BLaER1 (cell line): ENCODE measurements at regions not wholly inside any gene's neighbourhood (a gene's known extent, or its start where the extent isn't known, plus 50 kb on each side); places are given as distances from the start of the nearest gene placed in this dataset.

Source experiments
- H3K27ac ChIP-seq: shearing (Covaris generic); formaldehyde crosslinking; 2 replicates; pipeline ENCODE4 v1.8.1; 2022
- H3K27me3 ChIP-seq: shearing (Covaris generic); formaldehyde crosslinking; 2 replicates; pipeline ENCODE4 v1.8.1; 2022
- H3K36me3 ChIP-seq: shearing (Covaris generic); formaldehyde crosslinking; 2 replicates; pipeline ENCODE4 v1.8.1; 2022
- H3K4me1 ChIP-seq: shearing (Covaris generic); formaldehyde crosslinking; 2 replicates; pipeline ENCODE4 v1.8.1; 2022
- H3K4me2 ChIP-seq: shearing (Covaris generic); formaldehyde crosslinking; 2 replicates; pipeline ENCODE4 v1.8.1; 2022
- H3K4me3 ChIP-seq: shearing (Covaris generic); formaldehyde crosslinking; 2 replicates; pipeline ENCODE4 v1.8.1; 2022
- H3K9ac ChIP-seq: shearing (Covaris generic); formaldehyde crosslinking; 2 replicates; pipeline ENCODE4 v1.8.1; 2022
- H3K9me3 ChIP-seq: shearing (Covaris generic); formaldehyde crosslinking; 2 replicates; pipeline ENCODE4 v1.8.1; 2022
- H4K20me1 ChIP-seq: shearing (Covaris generic); formaldehyde crosslinking; 2 replicates; pipeline ENCODE4 v1.8.1; 2022
- Cebpa-rat ChIP-seq: shearing (Covaris generic); IDR thresholded peaks from 2 replicates; pipeline ENCODE4 v1.8.1; 2022

- no peaks in the 10 kb centered on the region for H3K27me3 ChIP-seq
- no peak overlapping the region for H3K27ac ChIP-seq
- H3K4me3 ChIP-seq, result no peak overlapping the region
- H3K4me1 ChIP-seq, result no peaks in the 10 kb centered on the region
- H3K9me3 ChIP-seq, result no peaks in the 10 kb centered on the region
- TF ChIP-seq Cebpa-rat, result no peak
- H3K9ac ChIP-seq, result no peak overlapping the region
- no peak overlapping the region for H3K4me2 ChIP-seq
- H4K20me1 ChIP-seq, result no peaks in the 10 kb centered on the region
- no peaks in the 10 kb centered on the region for H3K36me3 ChIP-seq
Measured at GRCh38 chr5:32975656-32976375, 264.7 kb downstream of the NPR3 start.

DNA sequence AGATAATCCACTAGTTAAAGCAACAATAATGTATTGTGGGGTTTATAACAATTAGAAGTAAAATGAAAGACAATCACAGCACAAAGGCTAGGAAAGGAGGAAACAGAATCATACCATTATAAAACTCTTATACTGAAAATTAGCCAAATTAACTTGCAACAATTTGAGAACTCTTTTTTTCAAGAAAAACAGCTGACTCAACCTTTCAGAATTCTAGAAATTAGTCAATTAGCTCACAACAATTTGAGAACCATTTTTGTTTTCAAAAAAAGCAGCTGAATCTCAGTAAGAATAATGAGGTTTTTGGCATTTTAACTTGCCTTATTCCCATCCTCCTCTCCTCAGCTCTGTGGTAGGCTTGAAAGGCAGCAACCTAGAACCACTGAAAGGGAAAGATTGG lies 269.9 kb downstream of the NPR3 start:
- Histone ChIP-seq H3K4me2 (no peak overlapping the region), H3K9me3 (no peaks in the 10 kb centered on the region), H4K20me1 (no peaks in the 10 kb centered on the region), H3K36me3 (no peaks in the 10 kb centered on the region), H3K4me1 (no peaks in the 10 kb centered on the region), H3K27me3 (no peaks in the 10 kb centered on the region), H3K27ac (no peak overlapping the region), H3K9ac (no peak overlapping the region), H3K4me3 (no peak overlapping the region)
- TF ChIP-seq Cebpa-rat, result no peak

DNA sequence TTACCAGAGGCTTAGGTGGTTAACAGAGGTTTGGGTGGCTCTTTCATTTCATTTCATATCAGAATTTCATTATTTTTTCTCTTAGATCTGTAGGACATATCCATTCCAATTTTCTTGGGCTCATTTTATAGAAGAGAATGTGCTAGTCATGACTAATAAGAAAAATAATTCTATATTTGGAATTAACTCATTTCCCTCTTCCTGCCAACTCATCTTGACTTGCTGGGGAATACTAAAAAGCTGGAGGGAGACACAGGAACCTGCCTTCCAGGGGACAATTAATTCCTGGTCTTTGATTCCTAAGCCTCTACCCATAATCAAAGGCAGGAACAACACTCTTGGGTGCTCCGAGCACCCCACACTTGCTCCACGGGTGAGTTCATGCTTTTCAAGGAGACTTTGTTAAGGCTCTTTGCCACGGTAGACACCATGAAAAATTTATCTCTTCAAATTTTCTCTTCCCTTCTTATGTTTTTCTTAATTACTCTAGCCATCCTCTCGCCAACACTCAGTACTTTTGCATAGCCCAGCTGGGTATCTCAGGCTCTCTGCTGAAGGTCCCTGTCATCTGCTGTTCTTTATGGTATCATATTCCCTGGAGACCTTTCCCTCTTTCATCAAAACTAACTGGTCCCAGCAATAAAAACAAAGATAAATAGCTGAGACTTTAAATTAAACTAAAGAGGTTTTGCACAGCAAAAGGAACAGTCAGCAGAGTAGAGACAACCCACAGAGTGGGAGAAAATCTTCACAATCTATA lies 273.9 kb downstream of the NPR3 start:
- H3K9me3 ChIP-seq, result no peaks in the 10 kb centered on the region
- H4K20me1 ChIP-seq, result no peaks in the 10 kb centered on the region
- H3K4me1 ChIP-seq, result no peaks in the 10 kb centered on the region
- TF ChIP-seq Cebpa-rat, result no peak
- H3K9ac ChIP-seq, result no peak overlapping the region
- H3K27me3 ChIP-seq, result no peaks in the 10 kb centered on the region
- no peaks in the 10 kb centered on the region for H3K36me3 ChIP-seq
- H3K4me3 ChIP-seq, result no peak overlapping the region
- no peak overlapping the region for H3K4me2 ChIP-seq
- no peak overlapping the region for H3K27ac ChIP-seq

- no peak for TF ChIP-seq Cebpa-rat
- no peaks in the 10 kb centered on the region for H3K9me3 ChIP-seq
- H3K9ac ChIP-seq, result no peak overlapping the region
- H4K20me1 ChIP-seq, result no peaks in the 10 kb centered on the region
- no peak overlapping the region for H3K4me3 ChIP-seq
- H3K36me3 ChIP-seq, result no peaks in the 10 kb centered on the region
- no peak overlapping the region for H3K27ac ChIP-seq
- no peak overlapping the region for H3K4me2 ChIP-seq
- no peaks in the 10 kb centered on the region for H3K27me3 ChIP-seq
- no peaks in the 10 kb centered on the region for H3K4me1 ChIP-seq
Measured at GRCh38 chr5:32989815-32990214, 278.7 kb downstream of the NPR3 start.

- no peaks in the 10 kb centered on the region for H3K9me3 ChIP-seq
- no peak overlapping the region for H3K27ac ChIP-seq
- H3K9ac ChIP-seq, result no peak overlapping the region
- no peaks in the 10 kb centered on the region for H3K4me1 ChIP-seq
- H3K4me3 ChIP-seq, result no peak overlapping the region
- no peak for TF ChIP-seq Cebpa-rat
- H4K20me1 ChIP-seq, result no peaks in the 10 kb centered on the region
- no peaks in the 10 kb centered on the region for H3K27me3 ChIP-seq
- H3K4me2 ChIP-seq, result no peak overlapping the region
- H3K36me3 ChIP-seq, result no peaks in the 10 kb centered on the region
Measured at GRCh38 chr5:32990593-32991420, 279.7 kb downstream of the NPR3 start.

GRCh38 chr5:32991421-32991815 lies 280.3 kb downstream of the NPR3 start:
- Histone ChIP-seq H3K27ac (no peak overlapping the region), H3K4me2 (no peak overlapping the region), H3K4me3 (no peak overlapping the region), H3K9ac (no peak overlapping the region), H3K4me1 (no peaks in the 10 kb centered on the region), H3K36me3 (no peaks in the 10 kb centered on the region), H3K27me3 (no peaks in the 10 kb centered on the region), H3K9me3 (no peaks in the 10 kb centered on the region), H4K20me1 (no peaks in the 10 kb centered on the region)
- TF ChIP-seq Cebpa-rat, result no peak

DNA sequence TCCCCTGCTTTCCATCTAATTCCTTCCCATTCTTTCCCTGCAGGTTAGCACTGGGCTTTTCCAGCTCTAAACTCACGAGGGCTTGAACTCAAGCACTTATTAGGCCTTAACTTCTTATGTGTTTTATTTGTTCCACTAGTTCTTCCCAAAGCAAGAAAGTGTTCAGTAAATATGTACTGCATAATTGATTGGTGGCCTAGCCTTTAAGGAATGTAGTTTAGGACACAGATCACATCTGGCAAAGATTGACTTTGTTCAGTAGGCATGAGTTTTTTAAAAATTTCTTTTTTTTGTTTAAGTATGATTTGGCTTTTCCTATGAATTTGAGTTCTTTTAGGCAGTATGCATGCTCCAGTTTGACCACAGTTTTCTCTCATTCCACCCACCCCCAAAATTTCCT lies 285.2 kb downstream of the NPR3 start:
- Histone ChIP-seq H4K20me1 (no peaks in the 10 kb centered on the region), H3K4me3 (no peak overlapping the region), H3K36me3 (no peaks in the 10 kb centered on the region)

DNA sequence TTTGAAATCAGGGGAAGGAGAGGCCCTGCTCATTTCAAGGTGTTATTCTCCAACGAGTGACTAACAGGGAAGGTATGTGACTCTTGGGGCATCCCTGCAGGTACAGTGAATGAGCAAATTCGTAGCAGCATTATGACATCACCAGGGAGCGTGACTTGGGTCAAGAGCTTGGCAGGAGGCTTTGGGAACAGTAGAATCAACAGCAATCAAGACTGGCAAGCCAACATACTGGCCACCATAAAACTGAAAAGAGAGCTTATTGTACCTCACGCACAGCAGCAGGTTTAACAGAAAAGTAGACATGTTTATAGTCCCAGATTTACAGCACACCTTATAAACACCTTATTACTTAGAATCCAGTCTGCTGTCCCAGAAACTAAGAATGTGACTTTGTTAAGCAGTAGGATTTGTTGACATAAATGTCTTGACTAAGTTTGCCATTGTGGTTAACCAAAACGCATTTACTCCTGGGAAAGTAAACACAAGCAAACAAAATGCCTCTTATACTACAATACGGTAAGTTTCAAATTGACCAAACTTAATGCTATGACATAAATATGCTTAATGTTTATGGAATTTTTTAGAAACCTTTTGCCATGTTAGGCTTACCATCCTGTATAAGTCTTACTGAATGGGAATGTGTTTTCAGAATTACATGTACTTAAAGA lies 297.8 kb downstream of the NPR3 start:
- H3K9me3 ChIP-seq, result peaks cover 9% of the 10 kb centered on the region; the same call in 1 of the 2 replicates
- H3K4me1 ChIP-seq, result no peaks in the 10 kb centered on the region
- no peak overlapping the region for H3K4me3 ChIP-seq
- H3K27ac ChIP-seq, result no peak overlapping the region
- no peak overlapping the region for H3K4me2 ChIP-seq
- H3K9ac ChIP-seq, result no peak overlapping the region
- no peak for TF ChIP-seq Cebpa-rat
- H3K36me3 ChIP-seq, result no peaks in the 10 kb centered on the region
- H3K27me3 ChIP-seq, result no peaks in the 10 kb centered on the region
- H4K20me1 ChIP-seq, result no peaks in the 10 kb centered on the region

More for the DNA sequence above, 285.2 kb downstream of the NPR3 start:
- Histone ChIP-seq H3K27ac (no peak overlapping the region), H3K9me3 (no peaks in the 10 kb centered on the region), H3K9ac (no peak overlapping the region), H3K4me2 (no peak overlapping the region), H3K4me1 (no peaks in the 10 kb centered on the region), H3K27me3 (no peaks in the 10 kb centered on the region)
- no peak for TF ChIP-seq Cebpa-rat

GRCh38 chr5:33010846-33011245 lies 299.7 kb downstream of the NPR3 start:
- no peaks in the 10 kb centered on the region for H3K4me1 ChIP-seq
- no peaks in the 10 kb centered on the region for H3K27me3 ChIP-seq
- no peak overlapping the region for H3K4me3 ChIP-seq
- H3K36me3 ChIP-seq, result no peaks in the 10 kb centered on the region
- TF ChIP-seq Cebpa-rat, result no peak
- no peak overlapping the region for H3K27ac ChIP-seq
- no peaks in the 10 kb centered on the region for H3K9me3 ChIP-seq
- H3K9ac ChIP-seq, result no peak overlapping the region
- no peaks in the 10 kb centered on the region for H4K20me1 ChIP-seq
- H3K4me2 ChIP-seq, result no peak overlapping the region
